HepG2 (cell line): ENCODE measurements at regions not wholly inside any gene's neighbourhood (a gene's known extent, or its start where the extent isn't known, plus 50 kb on each side); places are given as distances from the start of the nearest gene placed in this dataset.

Experiments used
- ATAC-seq: fragments of 200-7000 bp; cut with Tn5 transposase; 3 replicates; pipeline ENCODE4 v1.9.1; 2020; ENCODE audit warnings: mild to moderate bottlenecking, moderate library complexity
- BruUV-seq: library from RNA; stranded (reverse); fragments of 400-500 nt; replicated peaks from 2 replicates; lab custom pipeline; 2021; lab: Mats Ljungman, UMichigan
- CTCF ChIA-PET: fragments of 300-600 bp; formaldehyde crosslinking; extraction: SDS; loops from one replicate; lab custom pipeline; 2021; ENCODE audit warnings: low total read pairs, inconsistent platforms, low intra/inter-chr PET ratio; lab: Yijun Ruan, JAX
- POLR2A ChIA-PET: fragments of 350-600 bp; sonication (Branson Sonifier 250); formaldehyde crosslinking; loops from one replicate; lab custom pipeline; 2020; ENCODE audit warnings: antibody characterized with exemption, inconsistent platforms; lab: Yijun Ruan, JAX
- DNase-seq: peaks from one replicate; pipeline ENCODE4 v3.0.0-alpha.2; 2015; ENCODE audit warnings: low spot score
- FAIRE-seq: peaks from 3 replicates; lab custom pipeline; 2011; peaks lifted over from hg19 to GRCh38; lab: Jason Lieb, UNC
- H2AFZ ChIP-seq: one replicate; pipeline ENCODE4 v1.6.1; 2011; ENCODE audit warnings: low read length, inconsistent platforms
- H3K27ac ChIP-seq: fragments of 300-600 bp; 3 replicates; pipeline ENCODE4 v1.8.0; 2011; ENCODE audit warnings: mixed run types, mild to moderate bottlenecking, mixed read lengths, low read length, inconsistent platforms; ENCODE audit not compliant: insufficient read depth; ENCODE audit errors: extremely low read length
- H3K27me3 ChIP-seq, 2 experiments: fragments of 200-600 bp in 1 of 2; 2 replicates in 1 of 2; 3 replicates in 1 of 2; pipeline versions ENCODE4 v1.6.0 to v1.8.0; 2011; ENCODE audit warnings: low read length in 2 of 2, mild to moderate bottlenecking in 2 of 2, moderate library complexity in 2 of 2, inconsistent platforms in 1 of 2; ENCODE audit not compliant: insufficient read depth in 2 of 2, control insufficient read depth in 1 of 2
- H3K36me3 ChIP-seq, 2 experiments: fragments of 200-600 bp in 1 of 2; replicated peaks in 1 of 2; 2 replicates in 1 of 2; 3 replicates in 1 of 2; pipeline versions ENCODE4 v1.5.1 to v1.8.0; 2011; ENCODE audit warnings: low read length in 2 of 2, inconsistent platforms in 1 of 2; ENCODE audit not compliant: insufficient read depth in 2 of 2, control insufficient read depth in 1 of 2
- H3K4me1 ChIP-seq: 2 replicates; pipeline ENCODE4 v1.5.1; 2012; ENCODE audit warnings: low read length, inconsistent platforms; ENCODE audit not compliant: insufficient read depth
- H3K4me2 ChIP-seq: 2 replicates; pipeline ENCODE4 v1.6.0; 2011; ENCODE audit warnings: low read depth, low read length, inconsistent platforms
- H3K4me3 ChIP-seq, 3 experiments: fragments of 200-600 bp in 1 of 3; sonication (generic), shearing (Covaris generic) in 1 of 3; replicated peaks in 1 of 3; 2 replicates each; pipeline ENCODE4 v1.5.1; 2011 to 2016; ENCODE audit warnings: low read length in 3 of 3, inconsistent platforms in 2 of 3, low read depth in 2 of 3, mild to moderate bottlenecking in 2 of 3, control low read depth in 1 of 3, mixed read lengths in 1 of 3; ENCODE audit not compliant: insufficient read depth in 1 of 3
- H3K79me2 ChIP-seq: one replicate; pipeline ENCODE4 v1.6.1; 2011; ENCODE audit warnings: low read length, inconsistent platforms; ENCODE audit not compliant: insufficient read depth
- H3K9ac ChIP-seq: 2 replicates; pipeline ENCODE4 v1.6.0; 2011; ENCODE audit warnings: mild to moderate bottlenecking, low read depth, low read length, inconsistent platforms; ENCODE audit not compliant: insufficient read depth
- H3K9me3 ChIP-seq: 2 replicates; pipeline ENCODE4 v1.5.1; 2012; ENCODE audit warnings: mild to moderate bottlenecking, low read length
- H4K20me1 ChIP-seq: 2 replicates; pipeline ENCODE4 v1.6.0; 2011; ENCODE audit warnings: inconsistent platforms, mild to moderate bottlenecking, low read length, moderate library complexity; ENCODE audit not compliant: insufficient read depth
- BCL6 ChIP-seq: IDR thresholded peaks from 2 replicates; pipeline ENCODE4 v1.6.1; 2016; ENCODE audit warnings: missing genetic modification reagents, missing compliant biosample characterization
- BHLHE40 ChIP-seq: IDR thresholded peaks from 2 replicates; pipeline ENCODE4 v1.6.1; 2011; ENCODE audit warnings: low read length, improper control_type of control experiment
- ERF ChIP-seq: IDR thresholded peaks from 2 replicates; pipeline ENCODE4 v1.6.1; 2018; ENCODE audit warnings: missing biosample characterization, missing genetic modification reagents
- FOSL1 ChIP-seq: sonication (generic); formaldehyde crosslinking; IDR thresholded peaks from 2 replicates; pipeline ENCODE4 v1.9.0; 2021; ENCODE audit warnings: missing genetic modification reagents, borderline replicate concordance
- HHEX ChIP-seq: IDR thresholded peaks from 2 replicates; pipeline ENCODE4 v1.6.1; 2016; ENCODE audit warnings: control low read depth
- HMGXB4 ChIP-seq, 2 experiments: sonication (generic) in 1 of 2; formaldehyde crosslinking in 1 of 2; IDR thresholded peaks; 2 replicates each; pipeline versions ENCODE4 v1.4.0 to v1.6.1; 2018 to 2020; ENCODE audit warnings: missing genetic modification reagents in 2 of 2, borderline replicate concordance in 1 of 2, low read depth in 1 of 2, mild to moderate bottlenecking in 1 of 2, missing biosample characterization in 1 of 2
- IRF2 ChIP-seq: IDR thresholded peaks from 2 replicates; pipeline ENCODE4 v1.6.1; 2018; ENCODE audit warnings: missing genetic modification reagents, missing compliant biosample characterization
- KAT7 ChIP-seq: IDR thresholded peaks from 2 replicates; pipeline ENCODE4 v1.6.1; 2018; ENCODE audit warnings: borderline replicate concordance, missing compliant biosample characterization
- NR2F6 ChIP-seq, 2 experiments: IDR thresholded peaks; 2 replicates each; pipeline ENCODE4 v1.6.1; 2016; ENCODE audit warnings: antibody characterized with exemption in 1 of 2, mild to moderate bottlenecking in 1 of 2
- PATZ1 ChIP-seq: sonication (generic); formaldehyde crosslinking; IDR thresholded peaks from 2 replicates; pipeline ENCODE4 v1.4.0; 2020; ENCODE audit warnings: missing genetic modification reagents
- SAFB2 ChIP-seq: sonication (generic); formaldehyde crosslinking; IDR thresholded peaks from 2 replicates; pipeline ENCODE4 v1.5.1; 2020; ENCODE audit warnings: missing genetic modification reagents, low read depth, mild to moderate bottlenecking, borderline replicate concordance
- SNAI1 ChIP-seq: sonication (generic); formaldehyde crosslinking; IDR thresholded peaks from 2 replicates; pipeline ENCODE4 v1.5.0; 2020; ENCODE audit warnings: mild to moderate bottlenecking, missing genetic modification reagents, borderline replicate concordance
- SP4 ChIP-seq: sonication (generic); formaldehyde crosslinking; IDR thresholded peaks from 2 replicates; pipeline ENCODE4 v1.8.1; 2023; ENCODE audit warnings: mild to moderate bottlenecking, missing genetic modification reagents
- ZNF234 ChIP-seq: sonication (generic); formaldehyde crosslinking; conservative IDR thresholded peaks from 2 replicates; pipeline ENCODE4 v1.5.1; 2020; ENCODE audit warnings: mild to moderate bottlenecking, missing genetic modification reagents
- ZNF556 ChIP-seq: sonication (generic); formaldehyde crosslinking; IDR thresholded peaks from 2 replicates; pipeline ENCODE4 v1.4.0; 2020; ENCODE audit warnings: mild to moderate bottlenecking, missing genetic modification reagents, borderline replicate concordance
- ZNF563 ChIP-seq: sonication (generic); formaldehyde crosslinking; IDR thresholded peaks from 2 replicates; pipeline ENCODE4 v1.8.0; 2022; ENCODE audit warnings: mild to moderate bottlenecking, moderate library complexity, missing genetic modification reagents
- ZNF567 ChIP-seq: sonication (generic); formaldehyde crosslinking; IDR thresholded peaks from 2 replicates; pipeline ENCODE4 v1.8.1; 2023; ENCODE audit warnings: mild to moderate bottlenecking, missing genetic modification reagents, borderline replicate concordance
- WGBS: methylation state at CpG from one replicate; pipeline ENCODE4 v1.1.6; 2017; ENCODE audit warnings: low lambda C conversion rate; 5-methylcytosine and 5-hydroxymethylcytosine counted together
- in situ Hi-C: cut with HindIII; loops from 2 replicates; pipeline ENCODE4 v1.10.0; 2017; ENCODE audit warnings: low pct_unique_long_range_greater_than_20kb; ENCODE audit not compliant: extremely low pct_ligation_motif_present
- intact Hi-C: fragments of 100-400 bp; cut with micrococcal nuclease; formaldehyde crosslinking; loops from one replicate; pipeline ENCODE4 v1.10.0; 2022; ENCODE audit not compliant: unreplicated experiment
- TF ChIP-seq, protein P1 (sequence below): fragments of 450-650 bp; IDR thresholded peaks from 2 replicates; pipeline ENCODE4 v1.6.1; 2017; ENCODE audit warnings: mild to moderate bottlenecking
- TF ChIP-seq, protein P2 (sequence below): IDR thresholded peaks from 2 replicates; pipeline ENCODE4 v1.6.1; 2016; ENCODE audit warnings: mild to moderate bottlenecking

DNA sequence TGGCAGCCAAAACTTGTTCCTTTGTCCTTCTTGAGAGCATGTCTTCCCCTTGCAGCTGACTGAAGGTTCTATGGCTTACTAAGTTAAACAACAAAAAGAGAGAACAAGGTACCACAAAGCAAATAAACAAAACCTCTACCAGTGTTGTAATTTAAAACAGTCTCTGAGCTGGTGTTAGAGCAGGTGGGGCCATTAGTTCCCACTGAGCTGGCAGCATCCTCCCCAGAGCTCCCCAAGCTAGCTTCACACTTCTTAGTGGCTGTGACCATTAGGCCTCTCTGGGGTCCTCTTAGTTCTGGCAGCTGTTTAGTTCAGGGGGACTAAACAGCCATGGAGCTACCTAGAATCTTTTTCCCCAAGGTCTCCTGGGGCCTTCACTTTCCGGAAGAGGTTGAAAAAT lies 128.6 kb upstream of the ELL2 start:
- Histone ChIP-seq H4K20me1 (no peaks in the 10 kb centered on the region), H3K79me2 (no peaks in the 10 kb centered on the region), H3K4me3 (no peak overlapping the region), H3K9me3 (no peaks in the 10 kb centered on the region), H3K4me1 (peaks cover 51% of the 10 kb centered on the region), H3K36me3 (no peaks in the 10 kb centered on the region), H2AFZ (no peak overlapping the region), H3K4me2 (no peak overlapping the region), H3K27me3 (no peaks in the 10 kb centered on the region), H3K27ac (no peak overlapping the region), H3K9ac (no peak overlapping the region)
- ChIA-PET CTCF (no interaction called here), POLR2A (interaction anchor here (0.6 kb wide), 1 partner anchor 270 kb away, joined by 3 read pairs; no protein-coding TSS in a partner anchor)
- BruUV-seq, result no TSS peak
- DNase-seq (no peak), ATAC-seq (no peak), FAIRE-seq (peak; percentile 37)
- 97% methylated on average over 1 of the region's 1 CpG for WGBS
- intact Hi-C loops (no loop called here), in situ Hi-C loops (no loop called here)
- TF ChIP-seq SP4 (CRISPR knock-in tag) (no peak), ZNF234 (no peak), KAT7 (no peak), SAFB2 (no peak), PATZ1 (CRISPR knock-in tag) (no peak), BHLHE40 (no peak), HHEX (no peak), ZNF563 (CRISPR knock-in tag) (no peak), ZNF567 (CRISPR knock-in tag) (no peak), ERF (CRISPR knock-in tag) (no peak), ZNF556 (no peak), FOSL1 (no peak), SNAI1 (CRISPR knock-in tag) (no peak), HMGXB4 (CRISPR knock-in tag; IDR thresholded peaks at IDR 0.05; ENCODE audit: borderline replicate concordance in 1 of 2, low read depth in 1 of 2) (no peak), BCL6 (CRISPR knock-in tag) (no peak), NR2F6 (IDR thresholded peaks at IDR 0.05) (no peak), NR2F6 (CRISPR knock-in tag; IDR thresholded peaks at IDR 0.05) (no peak), IRF2 (no peak)
- TF ChIP-seq, protein P1, sequence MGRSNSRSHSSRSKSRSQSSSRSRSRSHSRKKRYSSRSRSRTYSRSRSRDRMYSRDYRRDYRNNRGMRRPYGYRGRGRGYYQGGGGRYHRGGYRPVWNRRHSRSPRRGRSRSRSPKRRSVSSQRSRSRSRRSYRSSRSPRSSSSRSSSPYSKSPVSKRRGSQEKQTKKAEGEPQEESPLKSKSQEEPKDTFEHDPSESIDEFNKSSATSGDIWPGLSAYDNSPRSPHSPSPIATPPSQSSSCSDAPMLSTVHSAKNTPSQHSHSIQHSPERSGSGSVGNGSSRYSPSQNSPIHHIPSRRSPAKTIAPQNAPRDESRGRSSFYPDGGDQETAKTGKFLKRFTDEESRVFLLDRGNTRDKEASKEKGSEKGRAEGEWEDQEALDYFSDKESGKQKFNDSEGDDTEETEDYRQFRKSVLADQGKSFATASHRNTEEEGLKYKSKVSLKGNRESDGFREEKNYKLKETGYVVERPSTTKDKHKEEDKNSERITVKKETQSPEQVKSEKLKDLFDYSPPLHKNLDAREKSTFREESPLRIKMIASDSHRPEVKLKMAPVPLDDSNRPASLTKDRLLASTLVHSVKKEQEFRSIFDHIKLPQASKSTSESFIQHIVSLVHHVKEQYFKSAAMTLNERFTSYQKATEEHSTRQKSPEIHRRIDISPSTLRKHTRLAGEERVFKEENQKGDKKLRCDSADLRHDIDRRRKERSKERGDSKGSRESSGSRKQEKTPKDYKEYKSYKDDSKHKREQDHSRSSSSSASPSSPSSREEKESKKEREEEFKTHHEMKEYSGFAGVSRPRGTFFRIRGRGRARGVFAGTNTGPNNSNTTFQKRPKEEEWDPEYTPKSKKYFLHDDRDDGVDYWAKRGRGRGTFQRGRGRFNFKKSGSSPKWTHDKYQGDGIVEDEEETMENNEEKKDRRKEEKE, result no peak
- TF ChIP-seq, protein P2, sequence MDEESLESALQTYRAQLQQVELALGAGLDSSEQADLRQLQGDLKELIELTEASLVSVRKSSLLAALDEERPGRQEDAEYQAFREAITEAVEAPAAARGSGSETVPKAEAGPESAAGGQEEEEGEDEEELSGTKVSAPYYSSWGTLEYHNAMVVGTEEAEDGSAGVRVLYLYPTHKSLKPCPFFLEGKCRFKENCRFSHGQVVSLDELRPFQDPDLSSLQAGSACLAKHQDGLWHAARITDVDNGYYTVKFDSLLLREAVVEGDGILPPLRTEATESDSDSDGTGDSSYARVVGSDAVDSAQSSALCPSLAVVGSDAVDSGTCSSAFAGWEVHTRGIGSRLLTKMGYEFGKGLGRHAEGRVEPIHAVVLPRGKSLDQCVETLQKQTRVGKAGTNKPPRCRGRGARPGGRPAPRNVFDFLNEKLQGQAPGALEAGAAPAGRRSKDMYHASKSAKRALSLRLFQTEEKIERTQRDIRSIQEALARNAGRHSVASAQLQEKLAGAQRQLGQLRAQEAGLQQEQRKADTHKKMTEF (CRISPR knock-in tag), result no peak
